WERI-Rb-1 (cell line): ENCODE measurements at regions not wholly inside any gene's neighbourhood (a gene's known extent, or its start where the extent isn't known, plus 50 kb on each side); places are given as distances from the start of the nearest gene placed in this dataset.

Experiments
- DNase-seq: peaks from one replicate; pipeline ENCODE4 v3.0.0-alpha.2; 2020
- H3K27ac ChIP-seq: fragments of 250-450 bp; sonication (Bioruptor Pico); 2 replicates; pipeline ENCODE4 v1.5.1; 2020; ENCODE audit warnings: mild to moderate bottlenecking, moderate library complexity
- H3K27me3 ChIP-seq: fragments of 250-450 bp; sonication (Bioruptor Pico); 2 replicates; pipeline ENCODE4 v1.5.1; 2021; ENCODE audit warnings: mild to moderate bottlenecking, low read depth, moderate library complexity; ENCODE audit not compliant: insufficient read depth, severe bottlenecking
- H3K36me3 ChIP-seq: fragments of 250-450 bp; sonication (Bioruptor Pico); 2 replicates; pipeline ENCODE4 v1.5.1; 2020; ENCODE audit warnings: mild to moderate bottlenecking, moderate library complexity
- H3K4me3 ChIP-seq: 2 replicates; pipeline ENCODE4 v1.5.1; 2011; ENCODE audit warnings: low read depth, mild to moderate bottlenecking, control low read depth, low read length
- H3K9me3 ChIP-seq: fragments of 250-450 bp; sonication (Bioruptor Pico); 2 replicates; pipeline ENCODE4 v1.5.1; 2021; ENCODE audit warnings: mild to moderate bottlenecking, moderate library complexity; ENCODE audit not compliant: severe bottlenecking
- TF ChIP-seq, protein P1 (sequence below): IDR thresholded peaks from 2 replicates; pipeline ENCODE4 v1.5.1; 2011; ENCODE audit warnings: low read depth, mild to moderate bottlenecking, control low read depth, inconsistent platforms, low read length

DNA sequence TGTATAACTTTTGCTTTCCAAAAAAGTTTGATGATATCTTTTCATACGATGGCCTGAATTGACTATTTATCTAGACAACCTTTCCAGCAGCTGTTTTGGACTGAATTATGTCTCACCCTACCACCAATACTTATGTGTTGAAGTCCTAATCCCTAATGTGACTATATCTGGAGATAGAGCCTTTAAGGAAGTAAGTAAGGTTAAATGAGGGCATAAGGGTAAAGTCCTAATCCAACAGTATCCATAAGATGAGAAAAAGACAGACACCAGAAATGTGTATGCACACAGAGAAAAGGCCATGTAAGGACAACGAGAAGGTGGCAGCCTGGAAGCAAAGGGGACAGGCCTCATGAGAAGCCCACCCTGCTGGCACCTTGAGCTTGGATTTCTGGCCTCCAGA, 86.6 kb upstream of the PPARGC1A start:
- TF ChIP-seq, protein P1, sequence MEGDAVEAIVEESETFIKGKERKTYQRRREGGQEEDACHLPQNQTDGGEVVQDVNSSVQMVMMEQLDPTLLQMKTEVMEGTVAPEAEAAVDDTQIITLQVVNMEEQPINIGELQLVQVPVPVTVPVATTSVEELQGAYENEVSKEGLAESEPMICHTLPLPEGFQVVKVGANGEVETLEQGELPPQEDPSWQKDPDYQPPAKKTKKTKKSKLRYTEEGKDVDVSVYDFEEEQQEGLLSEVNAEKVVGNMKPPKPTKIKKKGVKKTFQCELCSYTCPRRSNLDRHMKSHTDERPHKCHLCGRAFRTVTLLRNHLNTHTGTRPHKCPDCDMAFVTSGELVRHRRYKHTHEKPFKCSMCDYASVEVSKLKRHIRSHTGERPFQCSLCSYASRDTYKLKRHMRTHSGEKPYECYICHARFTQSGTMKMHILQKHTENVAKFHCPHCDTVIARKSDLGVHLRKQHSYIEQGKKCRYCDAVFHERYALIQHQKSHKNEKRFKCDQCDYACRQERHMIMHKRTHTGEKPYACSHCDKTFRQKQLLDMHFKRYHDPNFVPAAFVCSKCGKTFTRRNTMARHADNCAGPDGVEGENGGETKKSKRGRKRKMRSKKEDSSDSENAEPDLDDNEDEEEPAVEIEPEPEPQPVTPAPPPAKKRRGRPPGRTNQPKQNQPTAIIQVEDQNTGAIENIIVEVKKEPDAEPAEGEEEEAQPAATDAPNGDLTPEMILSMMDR: no peak
- Histone ChIP-seq H3K27me3 (no peaks in the 10 kb centered on the region), H3K4me3 (no peak overlapping the region), H3K9me3 (no peaks in the 10 kb centered on the region), H3K27ac (no peak overlapping the region), H3K36me3 (no peaks in the 10 kb centered on the region)
- DNase-seq: no peak

DNA sequence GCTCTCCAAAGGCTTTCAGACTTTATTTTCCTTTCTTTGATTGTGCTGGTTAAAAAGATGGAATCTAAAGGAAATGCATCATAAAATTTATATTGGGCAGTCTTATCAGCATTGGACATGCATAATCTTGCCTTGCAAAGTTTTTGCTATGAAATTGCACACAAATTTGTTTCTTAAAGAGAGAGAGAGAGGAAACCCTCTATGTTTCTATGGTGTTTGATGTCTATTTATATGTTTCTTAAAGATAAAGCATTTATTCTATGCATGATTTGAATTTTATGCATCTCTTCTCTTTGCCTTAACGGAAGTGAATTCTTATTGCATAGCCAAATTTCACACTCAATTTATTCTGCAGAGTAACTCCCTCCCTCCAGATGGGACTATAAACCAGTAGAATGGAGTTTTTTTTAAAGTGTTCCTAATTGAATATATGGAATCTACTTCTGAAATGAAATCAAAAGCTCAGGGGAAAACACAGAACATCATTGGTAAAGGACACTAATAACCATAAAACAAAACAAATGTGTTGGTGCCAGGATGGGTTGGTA, 83.5 kb upstream of the PPARGC1A start:
- H3K27me3 ChIP-seq: no peaks in the 10 kb centered on the region
- DNase-seq: no peak
- no peak overlapping the region for H3K4me3 ChIP-seq
- TF ChIP-seq, protein P1: no peak
- no peaks in the 10 kb centered on the region for H3K9me3 ChIP-seq
- no peak overlapping the region for H3K27ac ChIP-seq
- H3K36me3 ChIP-seq: no peaks in the 10 kb centered on the region

GRCh38 chr4:23972805-23973204, 83.0 kb upstream of the PPARGC1A start:
- H3K4me3 ChIP-seq: no peak overlapping the region
- H3K9me3 ChIP-seq: no peaks in the 10 kb centered on the region
- no peaks in the 10 kb centered on the region for H3K36me3 ChIP-seq
- no peak overlapping the region for H3K27ac ChIP-seq
- DNase-seq: no peak
- TF ChIP-seq, protein P1: no peak
- H3K27me3 ChIP-seq: no peaks in the 10 kb centered on the region

DNA sequence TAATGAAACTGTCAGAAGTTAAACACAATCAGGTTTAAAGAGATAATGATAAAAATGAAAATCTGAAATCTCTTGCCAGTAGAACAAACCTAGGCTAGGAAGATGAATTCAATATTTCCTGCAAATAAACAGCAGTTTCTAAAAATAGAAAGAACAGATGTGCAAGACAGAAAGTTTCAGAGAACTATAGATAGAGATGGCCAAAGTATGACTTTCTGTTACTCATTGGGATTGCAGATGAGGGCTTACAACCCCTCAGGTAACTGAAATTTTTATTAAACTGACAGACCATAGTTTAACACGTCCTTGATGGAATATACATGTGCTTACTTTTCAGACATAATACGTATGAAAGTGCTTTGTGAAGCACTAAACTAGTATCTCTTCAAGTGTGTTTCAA, 82.3 kb upstream of the PPARGC1A start:
- H3K27ac ChIP-seq: no peak overlapping the region
- TF ChIP-seq, protein P1: no peak
- H3K27me3 ChIP-seq: no peaks in the 10 kb centered on the region
- H3K4me3 ChIP-seq: no peak overlapping the region
- H3K9me3 ChIP-seq: no peaks in the 10 kb centered on the region
- H3K36me3 ChIP-seq: no peaks in the 10 kb centered on the region
- DNase-seq: no peak

DNA sequence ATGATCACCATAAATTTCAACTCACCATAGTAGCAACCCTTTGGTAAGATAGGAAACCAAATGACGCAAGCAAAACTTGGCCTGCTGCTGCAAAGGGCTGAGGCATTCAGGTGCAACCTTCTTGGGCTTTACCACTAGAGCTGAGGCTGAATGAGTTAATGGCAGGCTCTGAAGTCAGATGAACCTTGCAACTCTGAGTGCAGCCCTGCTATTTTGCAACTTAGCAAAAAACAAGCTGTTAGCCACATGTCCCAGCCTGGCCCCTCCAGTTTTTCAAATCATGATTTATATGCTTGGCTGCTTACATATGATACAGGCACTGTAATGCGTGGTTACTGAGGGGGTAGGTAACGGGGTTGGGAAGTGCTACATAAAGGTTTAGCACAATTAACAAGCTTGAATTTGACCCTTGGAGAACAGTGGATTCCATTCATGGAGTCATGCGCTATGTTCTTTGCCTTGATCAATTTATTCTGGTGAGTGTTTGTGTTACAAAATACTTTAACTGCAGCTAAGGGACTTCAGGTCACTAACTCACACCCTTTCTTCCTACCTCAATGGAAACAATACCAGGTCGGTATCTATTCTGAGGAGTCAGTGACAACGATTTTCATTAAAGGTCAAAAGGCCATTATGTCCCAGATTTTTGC, 80.5 kb upstream of the PPARGC1A start:
- Histone ChIP-seq H3K4me3 (no peak overlapping the region), H3K36me3 (no peaks in the 10 kb centered on the region), H3K27ac (no peak overlapping the region), H3K27me3 (no peaks in the 10 kb centered on the region), H3K9me3 (no peaks in the 10 kb centered on the region)
- no peak for DNase-seq
- TF ChIP-seq, protein P1: no peak
